ENCODE measurements at regions not wholly inside any gene's neighbourhood (a gene's known extent, or its start where the extent isn't known, plus 50 kb on each side); places are given as distances from the start of the nearest gene placed in this dataset.

DNA sequence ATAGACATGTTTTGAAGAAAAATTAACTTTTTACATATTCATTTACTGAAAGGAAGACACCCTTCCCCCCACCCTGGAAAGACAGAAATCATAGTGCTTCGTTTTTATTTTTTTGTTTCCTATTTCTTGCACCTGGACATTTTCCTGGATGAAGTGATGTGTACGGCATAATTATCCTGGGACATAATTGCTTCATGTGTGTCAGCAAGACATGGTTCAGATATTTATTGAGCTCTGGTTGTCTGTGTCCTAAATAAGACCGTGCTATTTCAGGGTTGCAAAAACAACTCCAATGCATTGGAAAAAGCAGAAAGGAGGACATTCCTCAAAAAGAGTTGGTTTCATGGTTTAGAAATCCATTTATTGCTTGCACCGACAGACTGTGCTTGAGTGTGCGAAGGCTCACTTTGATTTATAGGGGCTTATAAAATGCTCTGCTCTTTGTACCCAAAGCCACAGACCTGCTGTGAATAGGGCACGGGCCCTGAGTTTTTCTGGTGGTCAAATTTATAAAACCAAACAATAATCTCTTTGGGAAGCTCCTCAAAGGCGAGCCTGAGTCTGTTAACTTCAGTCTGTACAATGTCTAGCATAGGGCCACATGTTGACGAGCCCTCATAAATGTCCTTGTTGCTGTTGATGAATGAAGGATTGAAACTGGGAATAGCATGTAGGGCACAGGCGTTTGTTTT, 179.5 kb downstream of the SOX4 start:
- ChIA-PET POLR2A (ENCODE audit: low non-redundant PET) (no interaction called here), CTCF (no interaction called here)
- TF ChIP-seq, protein P1, sequence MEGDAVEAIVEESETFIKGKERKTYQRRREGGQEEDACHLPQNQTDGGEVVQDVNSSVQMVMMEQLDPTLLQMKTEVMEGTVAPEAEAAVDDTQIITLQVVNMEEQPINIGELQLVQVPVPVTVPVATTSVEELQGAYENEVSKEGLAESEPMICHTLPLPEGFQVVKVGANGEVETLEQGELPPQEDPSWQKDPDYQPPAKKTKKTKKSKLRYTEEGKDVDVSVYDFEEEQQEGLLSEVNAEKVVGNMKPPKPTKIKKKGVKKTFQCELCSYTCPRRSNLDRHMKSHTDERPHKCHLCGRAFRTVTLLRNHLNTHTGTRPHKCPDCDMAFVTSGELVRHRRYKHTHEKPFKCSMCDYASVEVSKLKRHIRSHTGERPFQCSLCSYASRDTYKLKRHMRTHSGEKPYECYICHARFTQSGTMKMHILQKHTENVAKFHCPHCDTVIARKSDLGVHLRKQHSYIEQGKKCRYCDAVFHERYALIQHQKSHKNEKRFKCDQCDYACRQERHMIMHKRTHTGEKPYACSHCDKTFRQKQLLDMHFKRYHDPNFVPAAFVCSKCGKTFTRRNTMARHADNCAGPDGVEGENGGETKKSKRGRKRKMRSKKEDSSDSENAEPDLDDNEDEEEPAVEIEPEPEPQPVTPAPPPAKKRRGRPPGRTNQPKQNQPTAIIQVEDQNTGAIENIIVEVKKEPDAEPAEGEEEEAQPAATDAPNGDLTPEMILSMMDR (conservative IDR thresholded peaks at IDR 0.05; ENCODE audit: low read depth): no peak
- no peak for DNase-seq (ENCODE audit: low spot score)
- H3K27ac ChIP-seq: no peak overlapping the region

DNA sequence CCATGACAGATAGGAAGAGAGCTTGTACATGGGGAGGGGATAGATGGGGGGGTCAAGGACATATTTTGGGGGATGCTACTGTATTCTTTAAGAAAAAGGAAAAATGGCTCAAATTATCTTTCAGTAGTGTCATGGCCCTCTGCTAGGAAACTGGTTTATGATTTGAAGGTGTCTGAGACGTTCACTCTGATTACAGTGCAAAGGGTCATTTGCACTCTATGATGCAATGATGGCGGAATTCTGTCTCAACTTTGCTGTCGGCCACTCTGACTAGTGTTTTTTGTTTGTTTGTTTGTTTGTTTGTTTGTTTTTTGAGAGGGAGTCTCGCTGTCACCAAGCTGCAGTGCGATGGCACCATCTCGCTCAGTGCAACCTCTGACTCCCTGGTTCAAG, 180.0 kb downstream of the SOX4 start:
- POLR2A ChIA-PET (ENCODE audit: low non-redundant PET): no interaction called here
- DNase-seq (ENCODE audit: low spot score): no peak
- TF ChIP-seq, protein P1 (conservative IDR thresholded peaks at IDR 0.05; ENCODE audit: low read depth): no peak
- CTCF ChIA-PET: no interaction called here
- H3K27ac ChIP-seq: no peak overlapping the region

DNA sequence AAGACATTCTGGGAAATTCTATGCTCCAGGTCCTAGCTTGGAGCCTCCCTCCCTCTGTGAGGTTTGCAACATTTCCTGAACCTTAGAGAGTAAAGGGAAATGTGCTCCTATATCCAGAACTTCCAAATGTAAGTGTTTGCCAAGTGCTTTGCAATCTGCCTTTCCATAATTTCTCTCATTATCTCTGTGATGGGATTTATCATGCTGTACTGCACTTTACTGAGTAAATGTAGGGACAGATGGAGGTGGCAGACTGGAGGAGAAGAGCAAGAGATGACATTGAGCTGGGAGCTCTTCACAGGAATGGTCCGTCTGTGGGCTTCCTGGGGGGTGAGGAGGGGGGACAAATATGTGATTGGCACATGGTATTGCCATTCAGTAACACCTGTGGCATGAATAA, 184.3 kb downstream of the SOX4 start:
- H3K27ac ChIP-seq: no peak overlapping the region
- POLR2A ChIA-PET (ENCODE audit: low non-redundant PET): no interaction called here
- CTCF ChIA-PET: no interaction called here
- TF ChIP-seq, protein P1 (conservative IDR thresholded peaks at IDR 0.05; ENCODE audit: low read depth): no peak
- no peak for DNase-seq (ENCODE audit: low spot score)

DNA sequence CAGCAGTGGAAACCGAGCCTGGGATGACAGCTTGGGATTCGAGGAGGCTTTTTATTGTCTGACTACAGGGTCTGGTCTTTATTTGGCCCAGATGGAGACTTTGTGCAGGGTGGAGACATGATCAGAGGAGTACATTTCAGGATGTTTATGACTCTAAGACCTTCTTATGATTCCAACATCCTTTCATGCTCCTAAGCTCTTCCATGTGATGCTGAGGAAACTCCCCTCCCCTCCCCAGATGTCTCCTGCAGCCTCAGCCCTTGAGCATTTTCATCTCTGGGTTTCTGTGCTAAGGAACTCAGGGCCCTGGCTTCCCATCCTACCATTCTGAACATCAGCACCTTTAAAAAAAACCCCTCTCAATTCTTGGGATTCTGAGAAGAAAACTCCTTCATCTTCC, 186.6 kb downstream of the SOX4 start:
- ChIA-PET CTCF (no interaction called here), POLR2A (ENCODE audit: low non-redundant PET) (no interaction called here)
- TF ChIP-seq, protein P1 (conservative IDR thresholded peaks at IDR 0.05; ENCODE audit: low read depth): no peak
- no peak overlapping the region for H3K27ac ChIP-seq
- DNase-seq (ENCODE audit: low spot score): no peak

DNA sequence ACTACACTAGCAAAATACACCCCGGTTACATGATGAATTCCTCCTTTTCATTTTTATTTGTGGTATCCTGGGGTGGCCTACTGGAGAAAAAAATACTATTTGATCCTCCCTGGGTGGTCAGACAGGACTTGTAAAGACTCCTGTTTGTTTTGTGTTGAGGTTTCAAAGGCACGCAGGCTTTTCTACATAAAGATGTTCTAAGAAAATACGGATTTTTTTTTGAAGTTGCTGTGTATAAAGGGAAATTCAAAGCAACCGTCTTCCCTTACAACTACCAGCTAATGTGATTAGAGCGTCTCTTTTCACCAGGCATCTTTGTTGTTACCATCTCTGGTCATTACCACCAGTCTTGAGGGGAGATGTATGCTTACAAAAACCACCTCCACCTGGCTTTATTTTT, 187.1 kb downstream of the SOX4 start:
- ChIA-PET CTCF (no interaction called here), POLR2A (ENCODE audit: low non-redundant PET) (no interaction called here)
- H3K27ac ChIP-seq: no peak overlapping the region
- TF ChIP-seq, protein P1 (conservative IDR thresholded peaks at IDR 0.05; ENCODE audit: low read depth): no peak
- DNase-seq (ENCODE audit: low spot score): no peak

DNA sequence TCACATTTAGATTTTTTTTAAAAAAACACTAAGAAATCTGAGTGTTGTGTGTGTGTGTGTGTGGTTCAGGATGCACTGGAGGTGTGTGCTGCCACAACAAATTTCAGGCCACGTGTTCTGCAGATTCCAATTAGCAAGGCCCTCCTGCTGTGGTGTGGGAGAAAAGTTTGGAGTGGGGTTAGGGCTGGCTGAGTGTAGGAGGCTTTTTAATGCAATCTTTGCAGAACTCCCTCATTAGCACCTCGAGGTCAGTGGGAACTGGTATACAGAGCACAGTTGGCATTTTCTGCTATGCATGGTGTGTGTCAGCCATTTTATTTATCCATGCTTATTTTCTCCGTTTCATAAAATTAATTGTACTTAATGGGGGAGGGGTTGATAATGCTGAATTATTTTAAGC, 187.6 kb downstream of the SOX4 start:
- POLR2A ChIA-PET (ENCODE audit: low non-redundant PET): no interaction called here
- CTCF ChIA-PET: interaction anchor here (0.7 kb wide), 1 partner anchor 32 kb away, joined by 8 read pairs; no protein-coding TSS in a partner anchor
- TF ChIP-seq, protein P1 (conservative IDR thresholded peaks at IDR 0.05; ENCODE audit: low read depth): no peak
- no peak overlapping the region for H3K27ac ChIP-seq
- no peak for DNase-seq (ENCODE audit: low spot score)

All from RWPE1 (cell line).